ENCODE measurements at regions not wholly inside any gene's neighbourhood (a gene's known extent, or its start where the extent isn't known, plus 50 kb on each side); places are given as distances from the start of the nearest gene placed in this dataset.
"Not testable (repeated sequence)": the region's sequence is repeated elsewhere in the genome, so short reads cannot be mapped to it uniquely, and the experiment has no call there.

GRCh38 chr4:127237581-127237980, 395.2 kb upstream of the INTU start:
- DNase-seq (ENCODE audit: low read depth), result no peak

GRCh38 chr4:127238956-127239475, 393.7 kb upstream of the INTU start:
- DNase-seq (ENCODE audit: low read depth), result no peak

- no peak for DNase-seq (ENCODE audit: low read depth)
These were observed 392.6 kb upstream of the INTU start for GRCh38 chr4:127239902-127240763.

GRCh38 chr4:127240764-127241105, 392.0 kb upstream of the INTU start:
- DNase-seq (ENCODE audit: low read depth), result peak; percentile 16

GRCh38 chr4:127244515-127244914, 388.2 kb upstream of the INTU start:
- DNase-seq (ENCODE audit: low read depth), result no peak

- no peak for DNase-seq (ENCODE audit: low read depth)
These were observed 385.5 kb upstream of the INTU start for GRCh38 chr4:127246963-127247952.

GRCh38 chr4:127249066-127249766, 383.5 kb upstream of the INTU start:
- peak; percentile 23 for DNase-seq (ENCODE audit: low read depth)

- no peak for DNase-seq (ENCODE audit: low read depth)
These were observed 383.0 kb upstream of the INTU start for GRCh38 chr4:127249767-127250108.

GRCh38 chr4:127250577-127250976, 382.2 kb upstream of the INTU start:
- DNase-seq (ENCODE audit: low read depth), result no peak

GRCh38 chr4:127251423-127251822, 381.3 kb upstream of the INTU start:
- peak; percentile 28 for DNase-seq (ENCODE audit: low read depth)

GRCh38 chr4:127256500-127256899, 376.3 kb upstream of the INTU start:
- DNase-seq (ENCODE audit: low read depth), result no peak

- DNase-seq (ENCODE audit: low read depth), result no peak
These were observed 371.3 kb upstream of the INTU start for GRCh38 chr4:127261476-127261875.

GRCh38 chr4:127268367-127268766, 364.4 kb upstream of the INTU start:
- no peak for DNase-seq (ENCODE audit: low read depth)

GRCh38 chr4:127277023-127277422, 355.7 kb upstream of the INTU start:
- not testable (repeated sequence) for DNase-seq (ENCODE audit: low read depth)

- DNase-seq (ENCODE audit: low read depth), result no peak
These were observed 348.5 kb upstream of the INTU start for GRCh38 chr4:127284236-127284635.

GRCh38 chr4:127291316-127291715, 341.4 kb upstream of the INTU start:
- no peak for DNase-seq (ENCODE audit: low read depth)

GRCh38 chr4:127293496-127293895, 339.3 kb upstream of the INTU start:
- no peak for DNase-seq (ENCODE audit: low read depth)

- peak; percentile 69 for DNase-seq (ENCODE audit: low read depth)
These were observed 328.4 kb upstream of the INTU start for GRCh38 chr4:127304356-127304755.

GRCh38 chr4:127307996-127308395, 324.8 kb upstream of the INTU start:
- DNase-seq (ENCODE audit: low read depth), result no peak

- no peak for DNase-seq (ENCODE audit: low read depth)
These were observed 323.2 kb upstream of the INTU start for GRCh38 chr4:127309369-127310102.

- no peak for DNase-seq (ENCODE audit: low read depth)
These were observed 321.4 kb upstream of the INTU start for GRCh38 chr4:127311371-127311770.

Measured in GM04504 (cell line).